ENCODE measurements at regions not wholly inside any gene's neighbourhood (a gene's known extent, or its start where the extent isn't known, plus 50 kb on each side); places are given as distances from the start of the nearest gene placed in this dataset.

- no peak for TF ChIP-seq POLR2A (IDR thresholded peaks at IDR 0.05)
- TF ChIP-seq, protein P1, sequence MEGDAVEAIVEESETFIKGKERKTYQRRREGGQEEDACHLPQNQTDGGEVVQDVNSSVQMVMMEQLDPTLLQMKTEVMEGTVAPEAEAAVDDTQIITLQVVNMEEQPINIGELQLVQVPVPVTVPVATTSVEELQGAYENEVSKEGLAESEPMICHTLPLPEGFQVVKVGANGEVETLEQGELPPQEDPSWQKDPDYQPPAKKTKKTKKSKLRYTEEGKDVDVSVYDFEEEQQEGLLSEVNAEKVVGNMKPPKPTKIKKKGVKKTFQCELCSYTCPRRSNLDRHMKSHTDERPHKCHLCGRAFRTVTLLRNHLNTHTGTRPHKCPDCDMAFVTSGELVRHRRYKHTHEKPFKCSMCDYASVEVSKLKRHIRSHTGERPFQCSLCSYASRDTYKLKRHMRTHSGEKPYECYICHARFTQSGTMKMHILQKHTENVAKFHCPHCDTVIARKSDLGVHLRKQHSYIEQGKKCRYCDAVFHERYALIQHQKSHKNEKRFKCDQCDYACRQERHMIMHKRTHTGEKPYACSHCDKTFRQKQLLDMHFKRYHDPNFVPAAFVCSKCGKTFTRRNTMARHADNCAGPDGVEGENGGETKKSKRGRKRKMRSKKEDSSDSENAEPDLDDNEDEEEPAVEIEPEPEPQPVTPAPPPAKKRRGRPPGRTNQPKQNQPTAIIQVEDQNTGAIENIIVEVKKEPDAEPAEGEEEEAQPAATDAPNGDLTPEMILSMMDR (IDR thresholded peaks at IDR 0.05): no peak
These were observed 215.4 kb upstream of the CCN2 start for GRCh38 chr6:132166526-132167051.
